MM.1S (cell line): ENCODE measurements at regions not wholly inside any gene's neighbourhood (a gene's known extent, or its start where the extent isn't known, plus 50 kb on each side); places are given as distances from the start of the nearest gene placed in this dataset.

Experiments
- DNase-seq: peaks from one replicate; pipeline ENCODE4 v3.0.0-alpha.2; 2015
- H2AFZ ChIP-seq: fragments of 300-600 bp; sonication (generic); 2 replicates; pipeline ENCODE4 v1.6.0; 2016; ENCODE audit warnings: antibody characterized with exemption, low read length
- H3F3A ChIP-seq: fragments of 300-600 bp; sonication (generic); 2 replicates; pipeline ENCODE4 v1.6.1; 2016; ENCODE audit warnings: mild to moderate bottlenecking, antibody characterized with exemption, low read length, moderate library complexity, mixed read lengths; ENCODE audit not compliant: insufficient read depth
- H3K27ac ChIP-seq: fragments of 300-600 bp; sonication (generic); 2 replicates; pipeline ENCODE4 v1.5.1; 2016; ENCODE audit warnings: mild to moderate bottlenecking, low read length
- H3K27me3 ChIP-seq: fragments of 300-600 bp; sonication (generic); replicated peaks from 2 replicates; pipeline ENCODE4 v1.6.0; 2016; ENCODE audit warnings: low read length; ENCODE audit not compliant: insufficient read depth
- H3K36me3 ChIP-seq: fragments of 300-600 bp; sonication (generic); replicated peaks from 2 replicates; pipeline ENCODE4 v1.6.1; 2016; ENCODE audit warnings: mild to moderate bottlenecking, low read length, mixed read lengths; ENCODE audit not compliant: insufficient read depth
- H3K4me1 ChIP-seq: fragments of 300-600 bp; sonication (generic); 2 replicates; pipeline ENCODE4 v1.6.1; 2016; ENCODE audit warnings: low read length, mixed read lengths
- H3K4me2 ChIP-seq: fragments of 300-600 bp; sonication (generic); 2 replicates; pipeline ENCODE4 v1.6.0; 2016; ENCODE audit warnings: low read depth, low read length
- H3K4me3 ChIP-seq: fragments of 300-600 bp; sonication (generic); 2 replicates; pipeline ENCODE4 v1.5.1; 2016; ENCODE audit warnings: low read length, mixed read lengths
- H3K79me2 ChIP-seq: fragments of 300-600 bp; sonication (generic); 2 replicates; pipeline ENCODE4 v1.6.1; 2016; ENCODE audit warnings: mixed run types, low read length, mixed read lengths
- H3K9ac ChIP-seq: fragments of 300-600 bp; sonication (generic); 2 replicates; pipeline ENCODE4 v1.6.1; 2016; ENCODE audit warnings: low read length, mixed read lengths
- H3K9me2 ChIP-seq: fragments of 300-600 bp; sonication (generic); replicated peaks from 2 replicates; pipeline ENCODE4 v1.6.1; 2016; ENCODE audit warnings: mild to moderate bottlenecking, low read length, mixed read lengths; ENCODE audit not compliant: insufficient read depth
- H3K9me3 ChIP-seq: fragments of 300-600 bp; sonication (generic); replicated peaks from 2 replicates; pipeline ENCODE4 v1.6.1; 2016; ENCODE audit warnings: mild to moderate bottlenecking, low read length, mixed read lengths; ENCODE audit not compliant: insufficient read depth
- H4K20me1 ChIP-seq: fragments of 300-600 bp; sonication (generic); 2 replicates; pipeline ENCODE4 v1.6.1; 2016; ENCODE audit warnings: mild to moderate bottlenecking, low read length, moderate library complexity, mixed read lengths; ENCODE audit not compliant: insufficient read depth
- EZH2 ChIP-seq: fragments of 300-600 bp; sonication (generic); optimal IDR thresholded peaks from 2 replicates; pipeline ENCODE3; 2017; ENCODE audit warnings: low read depth, mild to moderate bottlenecking, antibody characterized with exemption, low read length, mixed read lengths
- EZH2phosphoT487 ChIP-seq: fragments of 300-600 bp; sonication (generic); IDR thresholded peaks from 2 replicates; pipeline ENCODE4 v1.6.1; 2018; ENCODE audit warnings: antibody characterized with exemption, low read length
- TF ChIP-seq, protein P1 (sequence below): fragments of 300-600 bp; sonication (generic); IDR thresholded peaks from 2 replicates; pipeline ENCODE4 v1.5.1; 2016; ENCODE audit warnings: antibody characterized with exemption, low read length, mixed read lengths

DNA sequence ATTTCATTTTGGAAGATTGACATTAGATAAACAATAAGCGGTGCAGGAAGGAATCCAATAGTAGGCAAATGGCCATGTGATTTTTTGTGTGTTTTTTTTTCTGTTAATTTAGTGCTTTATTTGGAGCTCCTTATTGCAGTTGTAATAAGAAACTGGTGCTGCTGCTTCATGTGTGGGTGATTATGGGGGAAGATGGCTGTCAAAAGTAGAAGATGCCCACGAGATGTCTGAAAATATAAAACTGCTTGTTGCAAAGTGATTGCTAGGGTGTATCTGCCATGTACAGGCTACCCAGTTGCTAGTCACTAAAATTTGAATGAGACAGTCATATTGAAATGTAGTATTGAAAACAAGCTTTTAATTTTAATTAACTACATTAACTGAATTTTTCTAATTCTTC lies 216.7 kb upstream of the FTMT start:
- TF ChIP-seq EZH2phosphoT487 = no peak
- TF ChIP-seq, protein P1, sequence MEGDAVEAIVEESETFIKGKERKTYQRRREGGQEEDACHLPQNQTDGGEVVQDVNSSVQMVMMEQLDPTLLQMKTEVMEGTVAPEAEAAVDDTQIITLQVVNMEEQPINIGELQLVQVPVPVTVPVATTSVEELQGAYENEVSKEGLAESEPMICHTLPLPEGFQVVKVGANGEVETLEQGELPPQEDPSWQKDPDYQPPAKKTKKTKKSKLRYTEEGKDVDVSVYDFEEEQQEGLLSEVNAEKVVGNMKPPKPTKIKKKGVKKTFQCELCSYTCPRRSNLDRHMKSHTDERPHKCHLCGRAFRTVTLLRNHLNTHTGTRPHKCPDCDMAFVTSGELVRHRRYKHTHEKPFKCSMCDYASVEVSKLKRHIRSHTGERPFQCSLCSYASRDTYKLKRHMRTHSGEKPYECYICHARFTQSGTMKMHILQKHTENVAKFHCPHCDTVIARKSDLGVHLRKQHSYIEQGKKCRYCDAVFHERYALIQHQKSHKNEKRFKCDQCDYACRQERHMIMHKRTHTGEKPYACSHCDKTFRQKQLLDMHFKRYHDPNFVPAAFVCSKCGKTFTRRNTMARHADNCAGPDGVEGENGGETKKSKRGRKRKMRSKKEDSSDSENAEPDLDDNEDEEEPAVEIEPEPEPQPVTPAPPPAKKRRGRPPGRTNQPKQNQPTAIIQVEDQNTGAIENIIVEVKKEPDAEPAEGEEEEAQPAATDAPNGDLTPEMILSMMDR = no peak
- no peak for TF ChIP-seq EZH2
- no peaks in the 10 kb centered on the region for H3F3A ChIP-seq

GRCh38 chr5:121638126-121638525 lies 213.6 kb upstream of the FTMT start:
- no peaks in the 10 kb centered on the region for H3K4me1 ChIP-seq
- no peaks in the 10 kb centered on the region for H3K27me3 ChIP-seq
- no peak overlapping the region for H3K27ac ChIP-seq
- H3K9me3 ChIP-seq = no peaks in the 10 kb centered on the region
- no peaks in the 10 kb centered on the region for H3F3A ChIP-seq
- no peaks in the 10 kb centered on the region for H4K20me1 ChIP-seq
- H3K9ac ChIP-seq = no peak overlapping the region
- H3K9me2 ChIP-seq = no peaks in the 10 kb centered on the region
- H3K4me3 ChIP-seq = no peak overlapping the region
- H3K79me2 ChIP-seq = no peaks in the 10 kb centered on the region
- TF ChIP-seq EZH2phosphoT487 (no peak), EZH2 (no peak)
- TF ChIP-seq, protein P1 = no peak
- no peaks in the 10 kb centered on the region for H3K36me3 ChIP-seq
- no peak overlapping the region for H3K4me2 ChIP-seq
- no peak overlapping the region for H2AFZ ChIP-seq
- no peak for DNase-seq

More for the DNA sequence above, 216.7 kb upstream of the FTMT start:
- H3K4me3 ChIP-seq = no peak overlapping the region
- H3K4me1 ChIP-seq = no peaks in the 10 kb centered on the region
- H3K79me2 ChIP-seq = no peaks in the 10 kb centered on the region
- no peaks in the 10 kb centered on the region for H3K27me3 ChIP-seq
- H3K4me2 ChIP-seq = no peak overlapping the region
- no peak overlapping the region for H3K27ac ChIP-seq
- H2AFZ ChIP-seq = no peak overlapping the region
- DNase-seq = no peak
- H3K9ac ChIP-seq = no peak overlapping the region
- H3K9me2 ChIP-seq = no peaks in the 10 kb centered on the region
- H3K9me3 ChIP-seq = no peaks in the 10 kb centered on the region
- no peaks in the 10 kb centered on the region for H4K20me1 ChIP-seq
- H3K36me3 ChIP-seq = no peaks in the 10 kb centered on the region

DNA sequence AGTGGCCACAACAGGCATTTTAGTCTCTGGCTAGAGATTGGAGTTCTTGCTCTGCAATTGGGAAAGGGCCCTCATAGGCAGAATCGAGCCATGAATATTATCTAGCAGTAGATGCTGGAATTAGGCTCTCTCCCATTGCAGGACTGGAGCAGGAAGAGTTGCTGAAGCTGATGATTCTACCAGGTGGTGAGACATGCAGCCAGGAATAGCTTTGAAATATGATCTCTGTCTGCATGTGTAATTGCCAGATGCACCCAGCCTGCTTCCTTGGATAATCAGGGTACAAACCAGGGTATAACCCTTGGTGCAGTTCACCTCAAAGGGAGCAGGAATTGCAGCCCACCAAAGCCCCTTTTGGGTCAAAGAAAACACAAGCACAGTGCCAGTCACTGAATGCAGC lies 211.4 kb upstream of the FTMT start:
- Histone ChIP-seq H3K9me2 (no peaks in the 10 kb centered on the region), H4K20me1 (no peaks in the 10 kb centered on the region), H2AFZ (no peak overlapping the region), H3K79me2 (no peaks in the 10 kb centered on the region), H3K27me3 (no peaks in the 10 kb centered on the region), H3K4me1 (no peaks in the 10 kb centered on the region), H3K9me3 (no peaks in the 10 kb centered on the region), H3K27ac (no peak overlapping the region), H3K4me2 (no peak overlapping the region), H3K4me3 (no peak overlapping the region), H3K9ac (no peak overlapping the region), H3F3A (no peaks in the 10 kb centered on the region), H3K36me3 (no peaks in the 10 kb centered on the region)
- no peak for DNase-seq
- no peak for TF ChIP-seq EZH2phosphoT487
- TF ChIP-seq, protein P1 = no peak
- no peak for TF ChIP-seq EZH2

GRCh38 chr5:121658221-121658620 lies 193.5 kb upstream of the FTMT start:
- Histone ChIP-seq H3K36me3 (no peaks in the 10 kb centered on the region), H3K79me2 (no peaks in the 10 kb centered on the region), H2AFZ (no peak overlapping the region), H4K20me1 (no peaks in the 10 kb centered on the region), H3F3A (no peaks in the 10 kb centered on the region), H3K9me2 (no peaks in the 10 kb centered on the region), H3K4me2 (no peak overlapping the region), H3K27ac (no peak overlapping the region), H3K9me3 (no peaks in the 10 kb centered on the region), H3K27me3 (no peaks in the 10 kb centered on the region), H3K9ac (no peak overlapping the region), H3K4me3 (no peak overlapping the region), H3K4me1 (no peaks in the 10 kb centered on the region)
- no peak for DNase-seq
- TF ChIP-seq, protein P1 = no peak
- no peak for TF ChIP-seq EZH2
- TF ChIP-seq EZH2phosphoT487 = no peak
